ENCODE measurements at regions not wholly inside any gene's neighbourhood (a gene's known extent, or its start where the extent isn't known, plus 50 kb on each side); places are given as distances from the start of the nearest gene placed in this dataset.

- peaks cover 0 to 4% (median 1%) of the 10 kb centered on the region in 4 donors for H3K9me3 ChIP-seq
- DNase-seq (ENCODE audit: extremely low spot score) = peak; percentile 53
- no peak for TF ChIP-seq EP300 (IDR thresholded peaks at IDR 0.05)
- no peak for TF ChIP-seq POLR2AphosphoS5 (IDR thresholded peaks at IDR 0.05)
- TF ChIP-seq POLR2A (IDR thresholded peaks at IDR 0.05; ENCODE audit: low read depth) = no peak
- TF ChIP-seq, protein P1, sequence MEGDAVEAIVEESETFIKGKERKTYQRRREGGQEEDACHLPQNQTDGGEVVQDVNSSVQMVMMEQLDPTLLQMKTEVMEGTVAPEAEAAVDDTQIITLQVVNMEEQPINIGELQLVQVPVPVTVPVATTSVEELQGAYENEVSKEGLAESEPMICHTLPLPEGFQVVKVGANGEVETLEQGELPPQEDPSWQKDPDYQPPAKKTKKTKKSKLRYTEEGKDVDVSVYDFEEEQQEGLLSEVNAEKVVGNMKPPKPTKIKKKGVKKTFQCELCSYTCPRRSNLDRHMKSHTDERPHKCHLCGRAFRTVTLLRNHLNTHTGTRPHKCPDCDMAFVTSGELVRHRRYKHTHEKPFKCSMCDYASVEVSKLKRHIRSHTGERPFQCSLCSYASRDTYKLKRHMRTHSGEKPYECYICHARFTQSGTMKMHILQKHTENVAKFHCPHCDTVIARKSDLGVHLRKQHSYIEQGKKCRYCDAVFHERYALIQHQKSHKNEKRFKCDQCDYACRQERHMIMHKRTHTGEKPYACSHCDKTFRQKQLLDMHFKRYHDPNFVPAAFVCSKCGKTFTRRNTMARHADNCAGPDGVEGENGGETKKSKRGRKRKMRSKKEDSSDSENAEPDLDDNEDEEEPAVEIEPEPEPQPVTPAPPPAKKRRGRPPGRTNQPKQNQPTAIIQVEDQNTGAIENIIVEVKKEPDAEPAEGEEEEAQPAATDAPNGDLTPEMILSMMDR (IDR thresholded peaks at IDR 0.05) = no peak
- no peak overlapping the region for H3K27ac ChIP-seq (replicated peaks in 1 of 4)
- WGBS = 83% methylated on average over 1 of the region's 1 CpG
- H3K4me1 ChIP-seq = no peaks in the 10 kb centered on the region
- H3K27me3 ChIP-seq = no peaks in the 10 kb centered on the region
- intact Hi-C loops (cut with DNase I) = no loop called here
- H3K36me3 ChIP-seq = no peaks in the 10 kb centered on the region
- no peak overlapping the region for H3K4me3 ChIP-seq
These were observed 155.7 kb upstream of the LEF1 start for GRCh38 chr4:108324450-108324849.

GRCh38 chr4:108322497-108322896 lies 153.8 kb upstream of the LEF1 start:
- TF ChIP-seq POLR2A (IDR thresholded peaks at IDR 0.05; ENCODE audit: low read depth) (no peak), POLR2AphosphoS5 (IDR thresholded peaks at IDR 0.05) (no peak), EP300 (IDR thresholded peaks at IDR 0.05) (no peak)
- TF ChIP-seq, protein P1 (IDR thresholded peaks at IDR 0.05) = no peak
- no peaks in the 10 kb centered on the region for H3K4me1 ChIP-seq
- DNase-seq (ENCODE audit: extremely low spot score) = no peak
- H3K9me3 ChIP-seq = peaks cover 0 to 4% (median 1%) of the 10 kb centered on the region in 4 donors
- no peaks in the 10 kb centered on the region for H3K27me3 ChIP-seq
- intact Hi-C loops (cut with DNase I) = no loop called here
- WGBS = 84% methylated on average over 4 of the region's 4 CpGs
- H3K36me3 ChIP-seq = no peaks in the 10 kb centered on the region
- no peak overlapping the region for H3K27ac ChIP-seq (replicated peaks in 1 of 4)
- no peak overlapping the region for H3K4me3 ChIP-seq

DNA sequence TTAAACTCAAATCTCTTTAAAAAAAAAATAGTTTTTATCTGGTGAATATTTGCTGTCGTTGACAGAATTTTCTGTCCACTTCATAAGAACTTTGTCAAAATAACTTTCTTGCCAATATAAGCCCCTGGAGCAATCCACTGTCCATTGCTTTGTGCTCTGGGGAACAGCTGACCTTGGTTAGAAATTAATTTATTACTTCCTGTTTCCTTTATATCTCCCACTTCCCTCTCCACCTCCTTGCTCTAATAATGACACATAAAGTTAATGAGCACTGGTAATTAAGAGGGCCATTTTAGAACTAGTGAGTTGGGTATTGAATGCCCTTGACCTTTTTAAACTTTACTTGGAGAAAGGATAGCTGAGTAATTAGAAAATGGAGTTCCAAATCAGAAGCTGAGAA lies 151.3 kb upstream of the LEF1 start:
- WGBS = 35% methylated on average over 1 of the region's 1 CpG
- DNase-seq (ENCODE audit: extremely low spot score) = no peak
- Histone ChIP-seq H3K36me3 (no peaks in the 10 kb centered on the region), H3K27me3 (no peaks in the 10 kb centered on the region), H3K4me1 (no peaks in the 10 kb centered on the region), H3K9me3 (peaks cover 0 to 4% (median 1%) of the 10 kb centered on the region in 4 donors), H3K4me3 (no peak overlapping the region), H3K27ac (replicated peaks in 1 of 4) (no peak overlapping the region)
- intact Hi-C loops (cut with DNase I) = no loop called here
- TF ChIP-seq POLR2AphosphoS5 (IDR thresholded peaks at IDR 0.05) = no peak

- H3K9me3 ChIP-seq = peaks cover 0 to 1% (median under 1%) of the 10 kb centered on the region in 4 donors
- H3K4me3 ChIP-seq = no peak overlapping the region
- no peak for DNase-seq (ENCODE audit: extremely low spot score)
- H3K4me1 ChIP-seq = no peaks in the 10 kb centered on the region
- H3K27ac ChIP-seq (replicated peaks in 1 of 4) = no peak overlapping the region
- WGBS = 93% methylated on average over 1 of the region's 1 CpG
- TF ChIP-seq POLR2AphosphoS5 (IDR thresholded peaks at IDR 0.05) = no peak
- no peak for TF ChIP-seq POLR2A (IDR thresholded peaks at IDR 0.05; ENCODE audit: low read depth)
- TF ChIP-seq EP300 (IDR thresholded peaks at IDR 0.05) = no peak
- TF ChIP-seq, protein P1 (IDR thresholded peaks at IDR 0.05) = no peak
- intact Hi-C loops (cut with DNase I) = no loop called here
- no peaks in the 10 kb centered on the region for H3K36me3 ChIP-seq
- H3K27me3 ChIP-seq = no peaks in the 10 kb centered on the region
These were observed 148.6 kb upstream of the LEF1 start for GRCh38 chr4:108317377-108317776.

DNA sequence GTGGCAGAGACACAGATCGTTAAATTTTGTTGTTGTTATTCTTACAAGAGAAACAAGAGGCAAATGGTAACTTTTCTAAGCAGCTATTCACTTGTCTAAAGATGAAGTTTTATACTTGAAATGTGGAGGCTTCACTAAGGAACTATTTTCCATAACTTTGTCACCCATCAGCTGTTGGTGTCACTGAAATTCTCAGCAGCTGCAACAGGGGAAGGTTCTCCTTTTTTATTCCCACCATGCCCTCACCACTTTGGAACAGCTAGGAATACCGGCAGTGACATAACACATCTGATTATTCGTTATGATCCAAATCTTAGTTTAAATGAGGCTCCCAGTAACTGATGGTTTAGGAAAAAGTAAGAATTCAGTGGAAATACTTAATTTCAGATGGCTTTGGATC lies 147.0 kb upstream of the LEF1 start:
- TF ChIP-seq POLR2AphosphoS5 (IDR thresholded peaks at IDR 0.05) (no peak), EP300 (IDR thresholded peaks at IDR 0.05) (no peak), POLR2A (IDR thresholded peaks at IDR 0.05; ENCODE audit: low read depth) (no peak)
- TF ChIP-seq, protein P1 (IDR thresholded peaks at IDR 0.05) = no peak
- Histone ChIP-seq H3K9me3 (no peaks in the 10 kb centered on the region), H3K4me1 (no peaks in the 10 kb centered on the region), H3K27me3 (no peaks in the 10 kb centered on the region), H3K27ac (replicated peaks in 1 of 4) (no peak overlapping the region), H3K4me3 (no peak overlapping the region), H3K36me3 (no peaks in the 10 kb centered on the region)
- DNase-seq (ENCODE audit: extremely low spot score) = no peak
- WGBS = 89% methylated on average over 3 of the region's 3 CpGs
- intact Hi-C loops (cut with DNase I) = no loop called here

All from esophagus muscularis mucosa (tissue), 4 donors.